HG02678 (cell line): ENCODE measurements at regions not wholly inside any gene's neighbourhood (a gene's known extent, or its start where the extent isn't known, plus 50 kb on each side); places are given as distances from the start of the nearest gene placed in this dataset.
"Not testable (repeated sequence)": the region's sequence is repeated elsewhere in the genome, so short reads cannot be mapped to it uniquely, and the experiment has no call there.

ENCODE experiments used
- ATAC-seq: cut with Tn5 transposase; IDR thresholded peaks from one replicate; pipeline ENCODE4 v1.9.1; 2021; ENCODE audit warnings: mild to moderate bottlenecking, moderate library complexity; ENCODE audit not compliant: unreplicated experiment

GRCh38 chr17:34039759-34040555, 215.1 kb upstream of the CCL2 start:
- ATAC-seq = not testable (repeated sequence)

GRCh38 chr17:34045990-34046389, 209.1 kb upstream of the CCL2 start:
- ATAC-seq = no peak

GRCh38 chr17:34051046-34051445, 204.0 kb upstream of the CCL2 start:
- no peak for ATAC-seq

- no peak for ATAC-seq
These were observed 200.6 kb upstream of the CCL2 start for GRCh38 chr17:34054495-34054894.

GRCh38 chr17:34055606-34056005, 199.5 kb upstream of the CCL2 start:
- no peak for ATAC-seq

- no peak for ATAC-seq
These were observed 195.5 kb upstream of the CCL2 start for GRCh38 chr17:34059423-34060220.

GRCh38 chr17:34066528-34066927, 188.6 kb upstream of the CCL2 start:
- no peak for ATAC-seq

- no peak for ATAC-seq
These were observed 188.1 kb upstream of the CCL2 start for GRCh38 chr17:34067011-34067410.

GRCh38 chr17:34068571-34068970, 186.5 kb upstream of the CCL2 start:
- no peak for ATAC-seq

GRCh38 chr17:34070712-34071111, 184.4 kb upstream of the CCL2 start:
- no peak for ATAC-seq

- no peak for ATAC-seq
These were observed 183.1 kb upstream of the CCL2 start for GRCh38 chr17:34071886-34072420.

- ATAC-seq = no peak
These were observed 180.0 kb upstream of the CCL2 start for GRCh38 chr17:34075076-34075475.

- ATAC-seq = no peak
These were observed 178.1 kb upstream of the CCL2 start for GRCh38 chr17:34076743-34077631.

GRCh38 chr17:34081269-34081668, 173.8 kb upstream of the CCL2 start:
- no peak for ATAC-seq

- no peak for ATAC-seq
These were observed 172.7 kb upstream of the CCL2 start for GRCh38 chr17:34082404-34082803.

GRCh38 chr17:34089042-34089441, 166.0 kb upstream of the CCL2 start:
- not testable (repeated sequence) for ATAC-seq

GRCh38 chr17:34090593-34090992, 164.5 kb upstream of the CCL2 start:
- no peak for ATAC-seq

- no peak for ATAC-seq
These were observed 163.1 kb upstream of the CCL2 start for GRCh38 chr17:34091975-34092374.

GRCh38 chr17:34095106-34095505, 160.0 kb upstream of the CCL2 start:
- ATAC-seq = no peak

- ATAC-seq = no peak
These were observed 156.4 kb upstream of the CCL2 start for GRCh38 chr17:34098699-34099098.
